ENCODE measurements at regions not wholly inside any gene's neighbourhood (a gene's known extent, or its start where the extent isn't known, plus 50 kb on each side); places are given as distances from the start of the nearest gene placed in this dataset.

- Histone ChIP-seq H3K27ac (ENCODE audit: low read depth in 1 of 2, low read length in 2 of 2) (no peak overlapping the region), H3K4me1 (ENCODE audit: insufficient read depth, low read length) (no peaks in the 10 kb centered on the region), H3K4me3 (ENCODE audit: low read length) (no peak overlapping the region), H3K27me3 (ENCODE audit: control insufficient read depth in 1 of 2, insufficient read depth in 2 of 2, low read length in 2 of 2) (no peaks in the 10 kb centered on the region), H3K36me3 (ENCODE audit: insufficient read depth, low read length) (no peaks in the 10 kb centered on the region), H3K9me3 (ENCODE audit: control insufficient read depth in 1 of 2, insufficient read depth in 1 of 2, low read length in 2 of 2) (peaks cover 0 to 6% of the 10 kb centered on the region in 2 experiments)
- Mint-ChIP-seq H3K9me3 (peaks cover 6% of the 10 kb centered on the region), H3K27me3 (no peaks in the 10 kb centered on the region), H3K36me3 (ENCODE audit: low read depth) (no peaks in the 10 kb centered on the region), H3K27ac (no peak overlapping the region), H3K4me3 (no peak overlapping the region), H3K4me1 (ENCODE audit: low read depth) (no peaks in the 10 kb centered on the region)
- ChIA-PET CTCF (no interaction called here), POLR2A (no interaction called here)
- intact Hi-C loops (cut with DNase I, micrococcal nuclease): no loop called here
- no peak for ATAC-seq (ENCODE audit: poor library complexity)
- TF ChIP-seq CTCF (IDR thresholded peaks at IDR 0.05): no peak
- DNase-seq: no peak
Observed at GRCh38 chr4:11895766-11896165, 467.1 kb upstream of the HS3ST1 start.

GRCh38 chr4:11894977-11895376 is 466.3 kb upstream of the HS3ST1 start:
- H3K4me3 ChIP-seq (ENCODE audit: low read length): no peak overlapping the region
- no peak overlapping the region for H3K27ac ChIP-seq (ENCODE audit: low read depth in 1 of 2, low read length in 2 of 2)
- no peaks in the 10 kb centered on the region for H3K27me3 ChIP-seq (ENCODE audit: control insufficient read depth in 1 of 2, insufficient read depth in 2 of 2, low read length in 2 of 2)
- TF ChIP-seq CTCF (IDR thresholded peaks at IDR 0.05): no peak
- H3K27ac Mint-ChIP-seq: no peak overlapping the region
- intact Hi-C loops (cut with DNase I, micrococcal nuclease): no loop called here
- DNase-seq (no peak), ATAC-seq (ENCODE audit: poor library complexity) (no peak)
- peaks cover 6% of the 10 kb centered on the region for H3K9me3 Mint-ChIP-seq
- ChIA-PET CTCF (no interaction called here), POLR2A (no interaction called here)
- no peaks in the 10 kb centered on the region for H3K36me3 ChIP-seq (ENCODE audit: insufficient read depth, low read length)
- H3K4me1 Mint-ChIP-seq (ENCODE audit: low read depth): no peaks in the 10 kb centered on the region
- H3K27me3 Mint-ChIP-seq: no peaks in the 10 kb centered on the region
- H3K36me3 Mint-ChIP-seq (ENCODE audit: low read depth): no peaks in the 10 kb centered on the region
- no peaks in the 10 kb centered on the region for H3K4me1 ChIP-seq (ENCODE audit: insufficient read depth, low read length)
- H3K4me3 Mint-ChIP-seq: no peak overlapping the region
- H3K9me3 ChIP-seq (ENCODE audit: control insufficient read depth in 1 of 2, insufficient read depth in 1 of 2, low read length in 2 of 2): peaks cover 0 to 6% of the 10 kb centered on the region in 2 experiments

GRCh38 chr4:11894221-11894620 is 465.5 kb upstream of the HS3ST1 start:
- Mint-ChIP-seq H3K27me3 (no peaks in the 10 kb centered on the region), H3K36me3 (ENCODE audit: low read depth) (no peaks in the 10 kb centered on the region), H3K27ac (no peak overlapping the region), H3K9me3 (peaks cover 6% of the 10 kb centered on the region), H3K4me3 (no peak overlapping the region), H3K4me1 (ENCODE audit: low read depth) (no peaks in the 10 kb centered on the region)
- CTCF ChIA-PET: no interaction called here
- Histone ChIP-seq H3K36me3 (ENCODE audit: insufficient read depth, low read length) (no peaks in the 10 kb centered on the region), H3K27me3 (ENCODE audit: control insufficient read depth in 1 of 2, insufficient read depth in 2 of 2, low read length in 2 of 2) (no peaks in the 10 kb centered on the region), H3K4me3 (ENCODE audit: low read length) (no peak overlapping the region), H3K4me1 (ENCODE audit: insufficient read depth, low read length) (no peaks in the 10 kb centered on the region), H3K9me3 (ENCODE audit: control insufficient read depth in 1 of 2, insufficient read depth in 1 of 2, low read length in 2 of 2) (peaks cover 0 to 6% of the 10 kb centered on the region in 2 experiments), H3K27ac (ENCODE audit: low read depth in 1 of 2, low read length in 2 of 2) (no peak overlapping the region)
- TF ChIP-seq CTCF (IDR thresholded peaks at IDR 0.05): no peak
- POLR2A ChIA-PET: no interaction called here
- DNase-seq (no peak), ATAC-seq (ENCODE audit: poor library complexity) (no peak)
- intact Hi-C loops (cut with DNase I, micrococcal nuclease): no loop called here
